ENCODE measurements at regions not wholly inside any gene's neighbourhood (a gene's known extent, or its start where the extent isn't known, plus 50 kb on each side); places are given as distances from the start of the nearest gene placed in this dataset.

DNA sequence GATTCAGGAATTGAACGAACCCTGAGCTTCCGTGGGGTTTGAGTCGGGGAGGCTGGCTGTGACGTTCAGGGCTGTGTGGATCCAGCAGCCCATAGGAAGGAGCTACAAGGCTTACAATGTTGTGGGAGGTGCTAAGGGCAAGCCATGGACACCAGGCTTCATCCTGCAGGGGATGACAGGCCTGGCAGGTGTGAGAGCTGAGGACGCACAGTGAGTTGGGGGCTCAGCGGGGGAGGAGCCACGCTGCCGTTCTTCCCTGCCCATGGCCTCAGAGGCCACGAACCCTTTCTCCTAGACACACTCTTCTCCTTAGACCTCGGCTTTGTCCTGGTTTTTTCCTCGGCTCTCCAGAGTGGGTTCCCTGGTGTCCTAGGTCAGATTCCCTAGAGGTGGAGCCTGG is 78.1 kb upstream of the SLC22A11 start:
- TF ChIP-seq EZH2 (IDR thresholded peaks at IDR 0.05; ENCODE audit: insufficient read depth, poor library complexity, severe bottlenecking): no peak
- no peak for TF ChIP-seq EZH2phosphoT487 (IDR thresholded peaks at IDR 0.05; ENCODE audit: insufficient read depth, low read depth)
